Omental fat pad (tissue), 3 donors: ENCODE measurements at regions not wholly inside any gene's neighbourhood (a gene's known extent, or its start where the extent isn't known, plus 50 kb on each side); places are given as distances from the start of the nearest gene placed in this dataset.

ENCODE experiments used
- ATAC-seq: fragments of 150-250 bp; one replicate; pipeline ENCODE4 v1.9.1; 2016; ENCODE audit warnings: mild to moderate bottlenecking, moderate library complexity; ENCODE audit not compliant: low FRiP score
- DNase-seq: peaks from one replicate; pipeline ENCODE4 v3.0.0-alpha.2; 2019; ENCODE audit warnings: low spot score
- TF ChIP-seq, protein P1 (sequence below), 3 donors: fragments of 450-650 bp; IDR thresholded peaks; one replicate each; pipeline ENCODE4 v1.5.1; 2016 to 2017; ENCODE audit warnings: antibody characterized with exemption in 3 of 3, mild to moderate bottlenecking in 3 of 3, moderate library complexity in 2 of 3

GRCh38 chr12:70049596-70050360 is 193.5 kb upstream of the CNOT2 start:
- ATAC-seq (no peak), DNase-seq (no peak)
- TF ChIP-seq, protein P1, sequence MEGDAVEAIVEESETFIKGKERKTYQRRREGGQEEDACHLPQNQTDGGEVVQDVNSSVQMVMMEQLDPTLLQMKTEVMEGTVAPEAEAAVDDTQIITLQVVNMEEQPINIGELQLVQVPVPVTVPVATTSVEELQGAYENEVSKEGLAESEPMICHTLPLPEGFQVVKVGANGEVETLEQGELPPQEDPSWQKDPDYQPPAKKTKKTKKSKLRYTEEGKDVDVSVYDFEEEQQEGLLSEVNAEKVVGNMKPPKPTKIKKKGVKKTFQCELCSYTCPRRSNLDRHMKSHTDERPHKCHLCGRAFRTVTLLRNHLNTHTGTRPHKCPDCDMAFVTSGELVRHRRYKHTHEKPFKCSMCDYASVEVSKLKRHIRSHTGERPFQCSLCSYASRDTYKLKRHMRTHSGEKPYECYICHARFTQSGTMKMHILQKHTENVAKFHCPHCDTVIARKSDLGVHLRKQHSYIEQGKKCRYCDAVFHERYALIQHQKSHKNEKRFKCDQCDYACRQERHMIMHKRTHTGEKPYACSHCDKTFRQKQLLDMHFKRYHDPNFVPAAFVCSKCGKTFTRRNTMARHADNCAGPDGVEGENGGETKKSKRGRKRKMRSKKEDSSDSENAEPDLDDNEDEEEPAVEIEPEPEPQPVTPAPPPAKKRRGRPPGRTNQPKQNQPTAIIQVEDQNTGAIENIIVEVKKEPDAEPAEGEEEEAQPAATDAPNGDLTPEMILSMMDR (IDR thresholded peaks at IDR 0.05) = no peak

DNA sequence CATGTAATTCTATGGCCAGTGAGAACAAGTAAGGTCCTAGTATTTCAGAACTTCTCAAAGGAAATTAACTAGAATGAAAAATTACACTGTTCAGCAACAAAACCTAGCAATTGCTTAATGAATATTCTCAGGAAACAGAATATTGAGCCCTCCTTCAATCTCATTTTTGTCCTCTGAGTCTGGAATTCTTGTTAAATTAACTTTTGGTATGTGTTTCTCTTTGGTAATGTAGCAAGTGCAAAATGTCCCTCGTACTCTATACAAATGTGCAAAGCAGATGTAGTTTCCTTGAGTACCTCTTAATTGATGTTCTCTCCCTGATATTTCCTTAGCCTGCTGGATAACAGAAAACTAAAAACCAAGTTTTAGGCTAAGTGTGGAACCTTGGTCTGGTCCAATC is 190.8 kb upstream of the CNOT2 start:
- DNase-seq = no peak
- ATAC-seq = peak; percentile 6
- TF ChIP-seq, protein P1 (IDR thresholded peaks at IDR 0.05) = no peak

DNA sequence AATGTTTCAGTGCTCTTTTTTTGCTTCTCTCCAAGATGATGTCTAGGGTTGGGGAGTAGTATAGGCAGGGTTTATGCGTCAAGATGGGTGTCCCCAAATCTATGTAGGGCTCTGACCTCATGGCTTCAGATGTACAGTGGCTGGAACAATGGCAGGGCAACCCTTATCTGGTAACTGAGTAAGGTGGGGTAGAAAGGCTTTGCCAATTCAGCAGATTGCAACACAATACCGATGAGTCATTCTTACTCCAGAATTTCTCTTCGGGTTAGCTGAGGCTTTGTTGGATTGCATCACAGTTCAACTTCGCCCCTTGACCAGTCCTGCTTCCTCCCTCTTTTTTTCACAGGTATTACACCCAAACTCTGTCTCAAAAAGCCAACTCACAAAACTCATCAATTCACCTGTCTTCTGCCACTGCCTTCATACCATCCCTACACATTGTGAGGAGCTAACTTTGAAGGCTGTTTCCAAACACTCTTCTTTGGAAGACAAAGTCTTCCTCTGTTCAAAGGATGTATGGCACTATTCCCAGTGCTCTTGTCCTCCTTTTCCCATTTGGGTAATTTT is 190.2 kb upstream of the CNOT2 start:
- ATAC-seq (peak; percentile 94), DNase-seq (peak; percentile 41)
- TF ChIP-seq, protein P1 (IDR thresholded peaks at IDR 0.05) = no peak

GRCh38 chr12:70059373-70059772 is 183.9 kb upstream of the CNOT2 start:
- TF ChIP-seq, protein P1 (IDR thresholded peaks at IDR 0.05) = no peak
- no peak for DNase-seq
- no peak for ATAC-seq

- TF ChIP-seq, protein P1 (IDR thresholded peaks at IDR 0.05) = no peak
- ATAC-seq (no peak), DNase-seq (no peak)
Observed at GRCh38 chr12:70060634-70061033, 182.6 kb upstream of the CNOT2 start.

DNA sequence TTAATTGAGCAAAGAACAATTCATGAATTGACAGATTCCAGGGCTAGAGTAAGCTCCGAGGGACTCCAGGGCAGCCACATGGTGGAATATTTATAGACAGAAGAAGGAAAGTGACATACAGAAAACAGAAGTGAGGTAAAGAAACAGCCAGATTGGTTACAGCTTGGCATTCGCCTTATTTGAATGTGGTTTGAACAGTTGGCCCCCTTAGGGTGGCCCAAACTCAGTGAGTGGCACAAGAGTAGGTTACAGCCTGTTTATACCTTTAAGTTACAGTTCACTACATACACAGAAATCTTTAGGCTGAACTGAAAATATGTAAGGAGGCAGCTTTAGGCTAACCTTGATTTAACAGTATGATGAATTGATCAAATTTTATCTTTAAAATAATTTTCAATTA is 174.5 kb upstream of the CNOT2 start:
- TF ChIP-seq, protein P1 (IDR thresholded peaks at IDR 0.05) = no peak
- no peak for DNase-seq
- no peak for ATAC-seq
